ENCODE measurements at regions not wholly inside any gene's neighbourhood (a gene's known extent, or its start where the extent isn't known, plus 50 kb on each side); places are given as distances from the start of the nearest gene placed in this dataset.
"Not testable (repeated sequence)": the region's sequence is repeated elsewhere in the genome, so short reads cannot be mapped to it uniquely, and the experiment has no call there.

DNA sequence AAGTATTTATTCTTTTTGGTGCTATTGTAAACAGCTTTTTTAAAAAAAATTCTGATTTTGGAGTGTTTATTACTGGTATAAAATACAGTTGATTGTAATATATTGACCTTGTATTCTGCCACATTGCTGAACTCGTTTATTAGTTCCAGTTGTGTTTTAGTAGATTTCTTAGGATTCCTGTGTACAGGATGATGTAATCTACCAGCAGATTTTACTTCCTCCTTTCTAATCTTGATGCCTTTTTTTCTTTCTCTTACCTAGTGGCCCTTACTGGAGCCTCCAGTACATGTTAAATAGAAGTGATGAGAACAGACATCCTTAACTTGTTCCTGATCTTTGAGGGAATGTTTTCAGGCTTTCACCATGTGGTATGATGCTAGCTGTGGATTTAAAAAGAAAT lies 70.4 kb upstream of the KY start:
- Histone ChIP-seq H3K9me3 (no peaks in the 10 kb centered on the region), H3K4me3 (no peak overlapping the region), H3K4me1 (no peaks in the 10 kb centered on the region), H3K27me3 (no peaks in the 10 kb centered on the region), H3K27ac (no peak overlapping the region), H3K36me3 (no peaks in the 10 kb centered on the region)
- intact Hi-C loops (cut with DNase I; ENCODE audit: low total_unique reads) = no loop called here
- TF ChIP-seq POLR2AphosphoS5 (IDR thresholded peaks at IDR 0.05) (no peak), POLR2A (IDR thresholded peaks at IDR 0.05) (no peak)
- TF ChIP-seq, protein P1, sequence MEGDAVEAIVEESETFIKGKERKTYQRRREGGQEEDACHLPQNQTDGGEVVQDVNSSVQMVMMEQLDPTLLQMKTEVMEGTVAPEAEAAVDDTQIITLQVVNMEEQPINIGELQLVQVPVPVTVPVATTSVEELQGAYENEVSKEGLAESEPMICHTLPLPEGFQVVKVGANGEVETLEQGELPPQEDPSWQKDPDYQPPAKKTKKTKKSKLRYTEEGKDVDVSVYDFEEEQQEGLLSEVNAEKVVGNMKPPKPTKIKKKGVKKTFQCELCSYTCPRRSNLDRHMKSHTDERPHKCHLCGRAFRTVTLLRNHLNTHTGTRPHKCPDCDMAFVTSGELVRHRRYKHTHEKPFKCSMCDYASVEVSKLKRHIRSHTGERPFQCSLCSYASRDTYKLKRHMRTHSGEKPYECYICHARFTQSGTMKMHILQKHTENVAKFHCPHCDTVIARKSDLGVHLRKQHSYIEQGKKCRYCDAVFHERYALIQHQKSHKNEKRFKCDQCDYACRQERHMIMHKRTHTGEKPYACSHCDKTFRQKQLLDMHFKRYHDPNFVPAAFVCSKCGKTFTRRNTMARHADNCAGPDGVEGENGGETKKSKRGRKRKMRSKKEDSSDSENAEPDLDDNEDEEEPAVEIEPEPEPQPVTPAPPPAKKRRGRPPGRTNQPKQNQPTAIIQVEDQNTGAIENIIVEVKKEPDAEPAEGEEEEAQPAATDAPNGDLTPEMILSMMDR (IDR thresholded peaks at IDR 0.05) = no peak
- no peak for DNase-seq (ENCODE audit: low spot score in 2 of 2)

DNA sequence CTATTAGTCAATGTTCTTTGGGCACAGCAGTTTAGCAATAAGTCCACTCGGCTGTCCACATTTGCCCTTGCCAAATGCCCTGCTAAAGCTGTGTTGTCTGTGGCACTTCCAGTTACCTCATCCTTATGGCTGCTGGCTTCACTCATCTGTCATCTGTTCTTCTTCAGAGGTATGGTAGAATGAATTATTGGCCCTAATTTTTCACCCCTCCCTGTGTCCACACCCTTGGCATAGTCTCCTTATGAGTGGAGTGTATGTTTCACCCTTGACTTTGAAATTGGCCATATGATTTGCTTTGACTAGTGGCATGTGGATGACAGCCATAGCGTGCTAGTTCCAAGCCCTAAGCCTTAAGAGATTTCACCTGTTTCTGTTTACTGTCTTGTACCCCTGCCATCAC lies 72.1 kb upstream of the EPHB1 start:
- intact Hi-C loops (cut with DNase I; ENCODE audit: low total_unique reads) = no loop called here
- Histone ChIP-seq H3K9me3 (no peaks in the 10 kb centered on the region), H3K36me3 (no peaks in the 10 kb centered on the region), H3K27me3 (no peaks in the 10 kb centered on the region), H3K27ac (no peak overlapping the region), H3K4me3 (no peak overlapping the region), H3K4me1 (no peaks in the 10 kb centered on the region)
- TF ChIP-seq POLR2A (IDR thresholded peaks at IDR 0.05) = no peak
- TF ChIP-seq, protein P1 (IDR thresholded peaks at IDR 0.05) = no peak
- no peak for TF ChIP-seq POLR2AphosphoS5 (IDR thresholded peaks at IDR 0.05)
- no peak for DNase-seq (ENCODE audit: low spot score in 2 of 2)

DNA sequence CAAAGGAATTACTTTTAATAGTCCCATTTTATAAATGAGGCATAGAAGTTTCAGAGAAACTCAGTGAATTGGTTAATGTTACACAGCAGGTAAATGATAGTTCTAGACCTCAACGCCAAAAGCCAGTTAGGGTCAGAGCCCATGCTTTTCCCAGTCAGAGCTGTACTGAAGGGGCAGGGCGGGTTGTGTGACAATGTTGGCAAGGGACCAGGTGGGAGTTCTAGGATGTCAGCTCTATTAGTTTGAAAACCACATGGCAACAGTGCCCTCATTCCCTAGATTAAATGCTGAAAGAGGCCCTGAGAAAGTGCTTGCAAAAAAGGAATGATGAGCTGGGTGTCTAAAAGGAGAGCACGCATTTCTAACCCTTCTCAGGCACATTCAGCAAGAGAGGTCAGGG lies 65.4 kb upstream of the EPHB1 start:
- Histone ChIP-seq H3K4me3 (no peak overlapping the region), H3K9me3 (no peaks in the 10 kb centered on the region), H3K36me3 (no peaks in the 10 kb centered on the region), H3K4me1 (no peaks in the 10 kb centered on the region), H3K27ac (no peak overlapping the region), H3K27me3 (no peaks in the 10 kb centered on the region)
- TF ChIP-seq POLR2AphosphoS5 (IDR thresholded peaks at IDR 0.05) (no peak), POLR2A (IDR thresholded peaks at IDR 0.05) (no peak)
- TF ChIP-seq, protein P1 (IDR thresholded peaks at IDR 0.05) = no peak
- DNase-seq (ENCODE audit: low spot score in 2 of 2) = no peak
- intact Hi-C loops (cut with DNase I; ENCODE audit: low total_unique reads) = no loop called here

DNA sequence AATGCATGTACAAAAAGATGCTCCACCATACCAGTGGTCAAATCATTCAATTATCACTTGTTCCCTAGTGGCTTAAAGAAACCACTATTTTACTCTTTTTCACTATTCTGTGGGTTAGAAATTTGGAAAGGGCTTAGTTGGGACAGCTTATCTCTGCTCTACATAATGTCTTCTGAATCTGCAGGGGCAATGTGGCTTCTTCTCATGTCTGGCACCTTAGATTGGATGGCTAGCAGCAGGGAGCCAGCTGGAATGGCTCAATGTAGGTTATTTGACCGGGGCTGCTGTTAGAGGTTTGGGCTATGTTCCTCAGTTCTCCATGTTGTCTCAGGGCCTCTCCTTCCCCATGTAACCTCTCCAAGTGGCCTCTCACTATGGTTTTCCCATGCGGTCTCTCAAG lies 57.5 kb upstream of the EPHB1 start:
- no peak for TF ChIP-seq POLR2A (IDR thresholded peaks at IDR 0.05)
- no peak for TF ChIP-seq POLR2AphosphoS5 (IDR thresholded peaks at IDR 0.05)
- TF ChIP-seq, protein P1 (IDR thresholded peaks at IDR 0.05) = no peak
- no peak for DNase-seq (ENCODE audit: low spot score in 2 of 2)

DNA sequence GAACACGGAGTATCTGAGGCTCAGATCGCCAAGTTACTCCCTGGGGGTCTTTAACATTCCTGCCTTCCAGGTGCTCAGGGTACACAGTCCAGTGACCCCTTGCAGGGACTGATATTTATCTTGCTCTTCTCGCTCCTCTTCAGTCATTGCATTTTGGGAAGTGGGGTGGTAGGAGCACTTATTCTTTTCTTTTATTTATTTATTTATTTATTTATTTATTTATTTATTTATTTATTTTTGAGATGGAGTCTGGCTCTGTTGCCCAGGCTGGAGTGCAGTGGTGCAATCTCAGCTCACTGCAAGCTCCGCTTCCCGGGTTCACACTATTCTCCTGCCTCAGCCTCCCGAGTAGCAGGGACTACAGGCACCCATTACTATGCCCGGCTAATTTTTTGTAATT lies 55.0 kb upstream of the EPHB1 start:
- DNase-seq (ENCODE audit: low spot score in 2 of 2) = not testable (repeated sequence)
- intact Hi-C loops (cut with DNase I; ENCODE audit: low total_unique reads) = loop anchor here (5.0 kb wide), 1 partner anchor 833 kb away; no protein-coding TSS in a partner anchor

More for the DNA sequence above, 57.5 kb upstream of the EPHB1 start:
- Histone ChIP-seq H3K27ac (no peak overlapping the region), H3K9me3 (no peaks in the 10 kb centered on the region), H3K4me3 (no peak overlapping the region), H3K27me3 (no peaks in the 10 kb centered on the region), H3K36me3 (no peaks in the 10 kb centered on the region), H3K4me1 (no peaks in the 10 kb centered on the region)
- intact Hi-C loops (cut with DNase I; ENCODE audit: low total_unique reads) = no loop called here

DNA sequence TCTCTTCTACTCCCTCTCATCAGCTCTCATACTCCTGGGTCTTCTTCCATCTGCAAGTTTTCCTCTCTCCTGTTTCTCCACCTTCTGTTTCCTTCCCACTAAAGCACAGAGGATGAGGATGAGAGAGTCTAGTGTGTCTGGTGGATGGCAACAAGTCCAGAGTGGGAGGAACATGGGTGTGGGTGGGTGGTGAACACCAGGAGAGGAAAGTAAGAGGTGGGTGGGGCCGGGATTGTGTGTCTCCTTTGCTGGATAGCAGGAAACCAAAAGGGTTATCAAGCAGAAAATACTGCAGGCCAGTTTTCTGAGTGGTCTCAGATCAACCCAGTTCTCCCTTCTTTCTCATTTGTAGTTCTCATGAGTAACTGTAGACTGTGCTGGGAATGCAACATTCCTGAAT lies 52.9 kb upstream of the EPHB1 start:
- intact Hi-C loops (cut with DNase I; ENCODE audit: low total_unique reads) = loop anchor here (5.0 kb wide), 1 partner anchor 835 kb away; no protein-coding TSS in a partner anchor
- H3K27ac ChIP-seq = no peak overlapping the region
- no peaks in the 10 kb centered on the region for H3K9me3 ChIP-seq
- H3K27me3 ChIP-seq = no peaks in the 10 kb centered on the region
- DNase-seq (ENCODE audit: low spot score in 2 of 2) = no peak
- no peaks in the 10 kb centered on the region for H3K36me3 ChIP-seq
- no peaks in the 10 kb centered on the region for H3K4me1 ChIP-seq
- TF ChIP-seq POLR2AphosphoS5 (IDR thresholded peaks at IDR 0.05) (no peak), POLR2A (IDR thresholded peaks at IDR 0.05) (no peak)
- TF ChIP-seq, protein P1 (IDR thresholded peaks at IDR 0.05) = no peak
- no peak overlapping the region for H3K4me3 ChIP-seq

More for the DNA sequence above, 55.0 kb upstream of the EPHB1 start:
- H3K4me3 ChIP-seq, H3K27me3 ChIP-seq, H3K4me1 ChIP-seq, H3K36me3 ChIP-seq, H3K27ac ChIP-seq, H3K9me3 ChIP-seq: not testable (repeated sequence)
